ENCODE measurements at regions not wholly inside any gene's neighbourhood (a gene's known extent, or its start where the extent isn't known, plus 50 kb on each side); places are given as distances from the start of the nearest gene placed in this dataset.
"Not testable (repeated sequence)": the region's sequence is repeated elsewhere in the genome, so short reads cannot be mapped to it uniquely, and the experiment has no call there.

GRCh38 chr7:149689291-149689721 is 84.1 kb downstream of the ZNF467 start:
- Histone ChIP-seq H3K9me3 (ENCODE audit: control insufficient read depth in 2 of 3, insufficient read depth in 1 of 3, low read length in 3 of 3) (no peaks in the 10 kb centered on the region), H3K4me3 (ENCODE audit: low read length in 3 of 3) (no peak overlapping the region), H3K27ac (ENCODE audit: low read depth in 2 of 2, low read length in 2 of 2) (no peak overlapping the region), H3K27me3 (ENCODE audit: control insufficient read depth, insufficient read depth, low read length) (peaks cover 14% of the 10 kb centered on the region), H3K4me1 (ENCODE audit: control insufficient read depth in 2 of 3, insufficient read depth in 2 of 3, low read depth in 1 of 3, low read length in 3 of 3) (no peaks in the 10 kb centered on the region), H3K36me3 (ENCODE audit: control insufficient read depth in 2 of 3, insufficient read depth in 3 of 3, low read length in 3 of 3) (no peaks in the 10 kb centered on the region), H3K9ac (ENCODE audit: low read length in 3 of 3) (no peak overlapping the region)
- TF ChIP-seq CTCF (IDR thresholded peaks at IDR 0.05; ENCODE audit: borderline replicate concordance, extremely low read depth, insufficient read depth), result no peak
- intact Hi-C loops (cut with DNase I), result no loop called here
- DNase-seq, result no peak
- no peak for FAIRE-seq

- Histone ChIP-seq H3K27ac (ENCODE audit: low read depth in 2 of 2, low read length in 2 of 2) (no peak overlapping the region), H3K27me3 (ENCODE audit: control insufficient read depth, insufficient read depth, low read length) (peaks cover 14% of the 10 kb centered on the region)
- FAIRE-seq, result no peak
These were observed 84.6 kb downstream of the ZNF467 start for GRCh38 chr7:149688836-149689235.

GRCh38 chr7:149687820-149688219 is 85.6 kb downstream of the ZNF467 start:
- H3K36me3 ChIP-seq (ENCODE audit: control insufficient read depth in 2 of 3, insufficient read depth in 3 of 3, low read length in 3 of 3); H3K27ac ChIP-seq (ENCODE audit: low read depth in 2 of 2, low read length in 2 of 2); H3K9ac ChIP-seq (ENCODE audit: low read length in 3 of 3); H3K9me3 ChIP-seq (ENCODE audit: control insufficient read depth in 2 of 3, insufficient read depth in 1 of 3, low read length in 3 of 3); DNase-seq; intact Hi-C loops (cut with DNase I); FAIRE-seq; H3K4me1 ChIP-seq (ENCODE audit: control insufficient read depth in 2 of 3, insufficient read depth in 2 of 3, low read depth in 1 of 3, low read length in 3 of 3); H3K4me3 ChIP-seq (ENCODE audit: low read length in 3 of 3): not testable (repeated sequence)
- peaks cover 12% of the 10 kb centered on the region for H3K27me3 ChIP-seq (ENCODE audit: control insufficient read depth, insufficient read depth, low read length)

More at GRCh38 chr7:149688836-149689235, 84.6 kb downstream of the ZNF467 start:
- Histone ChIP-seq H3K36me3 (ENCODE audit: control insufficient read depth in 2 of 3, insufficient read depth in 3 of 3, low read length in 3 of 3) (no peaks in the 10 kb centered on the region), H3K4me1 (ENCODE audit: control insufficient read depth in 2 of 3, insufficient read depth in 2 of 3, low read depth in 1 of 3, low read length in 3 of 3) (no peaks in the 10 kb centered on the region), H3K9ac (ENCODE audit: low read length in 3 of 3) (no peak overlapping the region), H3K4me3 (ENCODE audit: low read length in 3 of 3) (no peak overlapping the region), H3K9me3 (ENCODE audit: control insufficient read depth in 2 of 3, insufficient read depth in 1 of 3, low read length in 3 of 3) (no peaks in the 10 kb centered on the region)
- DNase-seq, result no peak
- intact Hi-C loops (cut with DNase I), result no loop called here
- TF ChIP-seq CTCF (IDR thresholded peaks at IDR 0.05; ENCODE audit: borderline replicate concordance, extremely low read depth, insufficient read depth), result no peak

- H3K27me3 ChIP-seq (ENCODE audit: control insufficient read depth, insufficient read depth, low read length), result peaks cover 7% of the 10 kb centered on the region
- H3K9me3 ChIP-seq (ENCODE audit: control insufficient read depth in 2 of 3, insufficient read depth in 1 of 3, low read length in 3 of 3), result no peaks in the 10 kb centered on the region
- DNase-seq (no peak), FAIRE-seq (no peak)
- H3K9ac ChIP-seq (ENCODE audit: low read length in 3 of 3), result no peak overlapping the region
- no peak overlapping the region for H3K4me3 ChIP-seq (ENCODE audit: low read length in 3 of 3)
- intact Hi-C loops (cut with DNase I), result no loop called here
- no peaks in the 10 kb centered on the region for H3K4me1 ChIP-seq (ENCODE audit: control insufficient read depth in 2 of 3, insufficient read depth in 2 of 3, low read depth in 1 of 3, low read length in 3 of 3)
- TF ChIP-seq CTCF (IDR thresholded peaks at IDR 0.05; ENCODE audit: borderline replicate concordance, extremely low read depth, insufficient read depth), result no peak
- H3K27ac ChIP-seq (ENCODE audit: low read depth in 2 of 2, low read length in 2 of 2), result no peak overlapping the region
- no peaks in the 10 kb centered on the region for H3K36me3 ChIP-seq (ENCODE audit: control insufficient read depth in 2 of 3, insufficient read depth in 3 of 3, low read length in 3 of 3)
These were observed 86.9 kb downstream of the ZNF467 start for GRCh38 chr7:149686449-149686848.

All from kidney (tissue), 13 donors.